ENCODE measurements at regions not wholly inside any gene's neighbourhood (a gene's known extent, or its start where the extent isn't known, plus 50 kb on each side); places are given as distances from the start of the nearest gene placed in this dataset. TPM values are rescaled to one million over a fixed set of nuclear protein-coding genes. Genes with fewer than 3 reads are reported as not detected.

- 88% methylated on average over 2 of the region's 5 CpGs for WGBS (ENCODE audit: insufficient coverage)
- DNase-seq (ENCODE audit: low read depth in 4 of 6, low spot score in 6 of 6), result no peak
- H3K36me3 ChIP-seq (ENCODE audit: control insufficient read depth, insufficient read depth, low read length), result no peaks in the 10 kb centered on the region
- no peaks in the 10 kb centered on the region for H3K9me3 ChIP-seq (ENCODE audit: control insufficient read depth, insufficient read depth, low read length)
- no peak overlapping the region for H3K4me3 ChIP-seq (ENCODE audit: low read depth, low read length)
- H3K27me3 ChIP-seq (ENCODE audit: control insufficient read depth, insufficient read depth, low read length), result no peaks in the 10 kb centered on the region
- H3K27ac ChIP-seq (ENCODE audit: low read depth, low read length), result no peak overlapping the region
- no peaks in the 10 kb centered on the region for H3K4me1 ChIP-seq (ENCODE audit: control insufficient read depth, insufficient read depth, low read length)
Observed at GRCh38 chr4:65724973-65725372, 54.7 kb upstream of the EPHA5 start.

Small RNAs in the stretch of these regions (small RNA-seq; reads per million reads assigned to genes)
- gene MIR1269A (ENCODE audit: low replicate concordance), result not detected
- 0.22 reads per million, percentile 11 among the genes with 10 or more reads in this experiment for gene RNU2-40P (ENCODE audit: low replicate concordance)
- not detected for gene RNU6-699P (ENCODE audit: low replicate concordance)

Measured in spinal cord (tissue), 10 donors.